WTC11 (cell line): ENCODE measurements at regions not wholly inside any gene's neighbourhood (a gene's known extent, or its start where the extent isn't known, plus 50 kb on each side); places are given as distances from the start of the nearest gene placed in this dataset.

ENCODE experiments used
- ATAC-seq: fragments of 200-7000 bp; cut with Tn5 transposase; 2 replicates; pipeline ENCODE4 v1.10.0; 2021; ENCODE audit warnings: mild to moderate bottlenecking, moderate library complexity
- CTCF ChIA-PET: fragments of 300-600 bp; sonication (Branson Sonifier 250); formaldehyde crosslinking; loops from one replicate; lab custom pipeline; 2021; ENCODE audit warnings: antibody characterized with exemption; lab: Charles Lee
- POLR2A ChIA-PET: fragments of 350-600 bp; sonication (Branson Sonifier 250); formaldehyde crosslinking; loops from one replicate; lab custom pipeline; 2021; ENCODE audit warnings: antibody characterized with exemption; lab: Charles Lee
- DNase-seq: peaks from one replicate; pipeline ENCODE4 v3.0.0; 2021; ENCODE audit warnings: low spot score
- H3K27ac Mint-ChIP-seq: 2 replicates; pipeline ENCODE4 v1.8.0; 2021; ENCODE audit warnings: mixed read lengths
- H3K27me3 Mint-ChIP-seq: 2 replicates; pipeline ENCODE4 v1.8.0; 2021; ENCODE audit warnings: low read depth, mild to moderate bottlenecking, moderate library complexity, mixed read lengths
- H3K36me3 Mint-ChIP-seq: 2 replicates; pipeline ENCODE4 v1.8.0; 2021; ENCODE audit warnings: mixed read lengths
- H3K4me1 Mint-ChIP-seq: 2 replicates; pipeline ENCODE4 v1.8.0; 2022; ENCODE audit warnings: mixed read lengths
- H3K4me3 Mint-ChIP-seq: 2 replicates; pipeline ENCODE4 v1.8.0; 2021; ENCODE audit warnings: mild to moderate bottlenecking, moderate library complexity, mixed read lengths
- H3K9me3 Mint-ChIP-seq: 2 replicates; pipeline ENCODE4 v1.8.0; 2021; ENCODE audit warnings: mixed read lengths
- ATF2 ChIP-seq: sonication (generic); formaldehyde crosslinking; IDR thresholded peaks from 2 replicates; pipeline ENCODE4 v1.8.1; 2022; ENCODE audit warnings: low read depth, missing genetic modification reagents, borderline replicate concordance
- ATF3 ChIP-seq: sonication (generic); formaldehyde crosslinking; conservative IDR thresholded peaks from 2 replicates; pipeline ENCODE4 v1.8.1; 2022; ENCODE audit warnings: mild to moderate bottlenecking, missing genetic modification reagents
- CBFB ChIP-seq: sonication (generic); formaldehyde crosslinking; IDR thresholded peaks from 2 replicates; pipeline ENCODE4 v1.8.1; 2022; ENCODE audit warnings: mild to moderate bottlenecking, low read depth, missing genetic modification reagents
- CREB1 ChIP-seq: sonication (generic); formaldehyde crosslinking; IDR thresholded peaks from 2 replicates; pipeline ENCODE4 v1.8.0; 2023; ENCODE audit warnings: mild to moderate bottlenecking, missing genetic modification reagents
- FOXP1 ChIP-seq: sonication (generic); formaldehyde crosslinking; IDR thresholded peaks from 2 replicates; pipeline ENCODE4 v1.8.0; 2022; ENCODE audit warnings: missing genetic modification reagents, mild to moderate bottlenecking, moderate library complexity, borderline replicate concordance
- FOXP4 ChIP-seq: sonication (generic); formaldehyde crosslinking; IDR thresholded peaks from 2 replicates; pipeline ENCODE4 v1.8.0; 2022; ENCODE audit warnings: mild to moderate bottlenecking, missing genetic modification reagents
- GABPB1 ChIP-seq: sonication (generic); formaldehyde crosslinking; IDR thresholded peaks from 2 replicates; pipeline ENCODE4 v1.8.1; 2023; ENCODE audit warnings: mild to moderate bottlenecking, missing genetic modification reagents
- HMGA2 ChIP-seq: fragments of 250-450 bp; sonication (Bioruptor Pico); IDR thresholded peaks from 2 replicates; pipeline ENCODE4 v1.4.0; 2021; ENCODE audit warnings: mild to moderate bottlenecking, moderate library complexity
- NFYB ChIP-seq: sonication (generic); formaldehyde crosslinking; conservative IDR thresholded peaks from 2 replicates; pipeline ENCODE4 v1.8.0; 2022; ENCODE audit warnings: low read depth, missing genetic modification reagents
- NR1H2 ChIP-seq: sonication (generic); formaldehyde crosslinking; IDR thresholded peaks from 2 replicates; pipeline ENCODE4 v1.9.0; 2021; ENCODE audit warnings: mild to moderate bottlenecking, moderate library complexity, missing genetic modification reagents
- NR3C1 ChIP-seq: sonication (generic); formaldehyde crosslinking; conservative IDR thresholded peaks from 2 replicates; pipeline ENCODE4 v1.8.1; 2023; ENCODE audit warnings: low read depth, mild to moderate bottlenecking, missing genetic modification reagents
- RELA ChIP-seq: sonication (generic); formaldehyde crosslinking; IDR thresholded peaks from 2 replicates; pipeline ENCODE4 v1.8.1; 2022; ENCODE audit warnings: missing genetic modification reagents, mild to moderate bottlenecking, borderline replicate concordance
- RORB ChIP-seq: fragments of 250-450 bp; sonication (Bioruptor Pico); IDR thresholded peaks from 2 replicates; pipeline ENCODE4 v1.9.0; 2021; ENCODE audit warnings: mild to moderate bottlenecking
- TEAD4 ChIP-seq: sonication (generic); formaldehyde crosslinking; IDR thresholded peaks from 2 replicates; pipeline ENCODE4 v1.8.0; 2022; ENCODE audit warnings: mild to moderate bottlenecking, missing genetic modification reagents
- ZNF232 ChIP-seq: sonication (generic); formaldehyde crosslinking; IDR thresholded peaks from 2 replicates; pipeline ENCODE4 v1.8.0; 2022; ENCODE audit warnings: mild to moderate bottlenecking, missing genetic modification reagents
- ZNF281 ChIP-seq: sonication (generic); formaldehyde crosslinking; IDR thresholded peaks from 2 replicates; pipeline ENCODE4 v1.8.0; 2023; ENCODE audit warnings: mild to moderate bottlenecking, missing genetic modification reagents
- ZNF396 ChIP-seq: fragments of 250-450 bp; sonication (Bioruptor Pico); IDR thresholded peaks from 2 replicates; pipeline ENCODE4 v1.8.0; 2021; ENCODE audit warnings: mild to moderate bottlenecking, moderate library complexity, borderline replicate concordance
- ZNF423 ChIP-seq: fragments of 250-450 bp; sonication (Bioruptor Pico); IDR thresholded peaks from 2 replicates; pipeline ENCODE4 v2.1.2; 2022; ENCODE audit warnings: mild to moderate bottlenecking, moderate library complexity
- TF ChIP-seq, protein P1 (sequence below): sonication (generic); formaldehyde crosslinking; IDR thresholded peaks from 2 replicates; pipeline ENCODE4 v1.8.0; 2022; ENCODE audit warnings: mild to moderate bottlenecking, missing genetic modification reagents
- TF ChIP-seq, protein P2 (sequence below): sonication (generic); formaldehyde crosslinking; IDR thresholded peaks from 2 replicates; pipeline ENCODE4 v1.8.0; 2022; ENCODE audit warnings: mild to moderate bottlenecking, missing genetic modification reagents
- TF ChIP-seq, protein P3 (sequence below): fragments of 250-450 bp; sonication (Bioruptor Pico); IDR thresholded peaks from 2 replicates; pipeline ENCODE4 v1.9.0; 2021; ENCODE audit warnings: mild to moderate bottlenecking

DNA sequence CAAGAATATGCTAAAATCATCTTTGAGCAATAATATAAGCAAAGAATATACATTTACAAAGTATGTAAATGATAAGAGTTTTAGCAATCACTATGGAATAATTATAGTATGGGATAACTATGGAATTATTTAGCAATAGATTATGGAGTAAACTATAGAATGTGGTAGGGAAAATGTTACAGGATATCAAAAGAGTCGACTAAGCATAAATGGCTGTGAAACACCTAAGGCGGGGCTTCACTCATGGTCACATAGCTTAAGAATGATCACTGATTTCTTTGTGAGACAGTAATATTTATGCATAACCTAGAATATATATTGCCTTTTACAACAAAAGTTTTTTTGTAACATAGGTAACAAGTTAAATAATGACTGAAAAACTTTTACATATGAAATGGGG is 2049.7 kb downstream of the ARAP2 start:
- no peak for DNase-seq
- TF ChIP-seq FOXP4 (no peak), NFYB (CRISPR knock-in tag) (no peak), NR1H2 (CRISPR knock-in tag) (no peak), TEAD4 (CRISPR knock-in tag) (no peak), NR3C1 (CRISPR knock-in tag) (no peak), GABPB1 (CRISPR knock-in tag) (no peak), FOXP1 (CRISPR knock-in tag) (no peak), ZNF396 (CRISPR knock-in tag) (no peak), CBFB (no peak), ATF2 (CRISPR knock-in tag) (no peak)
- TF ChIP-seq, protein P1, sequence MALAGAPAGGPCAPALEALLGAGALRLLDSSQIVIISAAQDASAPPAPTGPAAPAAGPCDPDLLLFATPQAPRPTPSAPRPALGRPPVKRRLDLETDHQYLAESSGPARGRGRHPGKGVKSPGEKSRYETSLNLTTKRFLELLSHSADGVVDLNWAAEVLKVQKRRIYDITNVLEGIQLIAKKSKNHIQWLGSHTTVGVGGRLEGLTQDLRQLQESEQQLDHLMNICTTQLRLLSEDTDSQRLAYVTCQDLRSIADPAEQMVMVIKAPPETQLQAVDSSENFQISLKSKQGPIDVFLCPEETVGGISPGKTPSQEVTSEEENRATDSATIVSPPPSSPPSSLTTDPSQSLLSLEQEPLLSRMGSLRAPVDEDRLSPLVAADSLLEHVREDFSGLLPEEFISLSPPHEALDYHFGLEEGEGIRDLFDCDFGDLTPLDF (CRISPR knock-in tag) = no peak
- TF ChIP-seq, protein P2, sequence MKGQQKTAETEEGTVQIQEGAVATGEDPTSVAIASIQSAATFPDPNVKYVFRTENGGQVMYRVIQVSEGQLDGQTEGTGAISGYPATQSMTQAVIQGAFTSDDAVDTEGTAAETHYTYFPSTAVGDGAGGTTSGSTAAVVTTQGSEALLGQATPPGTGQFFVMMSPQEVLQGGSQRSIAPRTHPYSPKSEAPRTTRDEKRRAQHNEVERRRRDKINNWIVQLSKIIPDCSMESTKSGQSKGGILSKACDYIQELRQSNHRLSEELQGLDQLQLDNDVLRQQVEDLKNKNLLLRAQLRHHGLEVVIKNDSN (CRISPR knock-in tag) = no peak
- TF ChIP-seq, all 79 proteins: peak for 0
- no peaks in the 10 kb centered on the region for H3K36me3 Mint-ChIP-seq
- ChIA-PET POLR2A (no interaction called here), CTCF (no interaction called here)
- ATAC-seq = no peak
- no peak overlapping the region for H3K4me3 Mint-ChIP-seq
- H3K27ac Mint-ChIP-seq = no peak overlapping the region
- H3K4me1 Mint-ChIP-seq = peaks cover 5% of the 10 kb centered on the region
- no peaks in the 10 kb centered on the region for H3K27me3 Mint-ChIP-seq
- peaks cover 3% of the 10 kb centered on the region for H3K9me3 Mint-ChIP-seq

DNA sequence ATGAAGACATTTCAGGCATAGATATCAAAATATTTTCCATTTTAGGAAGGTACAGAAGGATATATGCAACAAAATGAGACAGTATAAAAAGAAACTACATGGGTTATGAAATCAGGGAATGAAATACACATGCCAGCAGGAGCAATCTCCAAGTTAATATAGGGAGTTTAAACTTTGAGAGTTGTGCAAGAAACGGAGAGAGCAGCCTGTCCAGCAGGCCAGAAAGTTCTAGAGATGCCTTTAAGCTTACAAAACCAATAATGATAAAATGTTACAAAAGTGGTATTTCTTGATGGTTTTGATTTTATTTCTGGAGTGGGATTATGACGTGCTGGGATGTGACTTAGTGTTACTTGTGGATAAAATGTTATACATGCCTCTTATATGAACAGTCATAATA is 2047.9 kb downstream of the ARAP2 start:
- DNase-seq (no peak), ATAC-seq (no peak)
- Mint-ChIP-seq H3K27ac (no peak overlapping the region), H3K4me1 (peaks cover 5% of the 10 kb centered on the region), H3K9me3 (peaks cover 8% of the 10 kb centered on the region), H3K36me3 (no peaks in the 10 kb centered on the region), H3K27me3 (no peaks in the 10 kb centered on the region), H3K4me3 (no peak overlapping the region)
- ChIA-PET POLR2A (no interaction called here), CTCF (no interaction called here)
- TF ChIP-seq HMGA2 (no peak), ZNF281 (CRISPR knock-in tag) (no peak), CREB1 (CRISPR knock-in tag) (no peak), ZNF232 (CRISPR knock-in tag) (no peak), ATF3 (CRISPR knock-in tag) (no peak), GABPB1 (CRISPR knock-in tag) (no peak), ZNF423 (CRISPR knock-in tag) (no peak), RELA (CRISPR knock-in tag) (no peak), RORB (CRISPR knock-in tag) (no peak)
- TF ChIP-seq, protein P3, sequence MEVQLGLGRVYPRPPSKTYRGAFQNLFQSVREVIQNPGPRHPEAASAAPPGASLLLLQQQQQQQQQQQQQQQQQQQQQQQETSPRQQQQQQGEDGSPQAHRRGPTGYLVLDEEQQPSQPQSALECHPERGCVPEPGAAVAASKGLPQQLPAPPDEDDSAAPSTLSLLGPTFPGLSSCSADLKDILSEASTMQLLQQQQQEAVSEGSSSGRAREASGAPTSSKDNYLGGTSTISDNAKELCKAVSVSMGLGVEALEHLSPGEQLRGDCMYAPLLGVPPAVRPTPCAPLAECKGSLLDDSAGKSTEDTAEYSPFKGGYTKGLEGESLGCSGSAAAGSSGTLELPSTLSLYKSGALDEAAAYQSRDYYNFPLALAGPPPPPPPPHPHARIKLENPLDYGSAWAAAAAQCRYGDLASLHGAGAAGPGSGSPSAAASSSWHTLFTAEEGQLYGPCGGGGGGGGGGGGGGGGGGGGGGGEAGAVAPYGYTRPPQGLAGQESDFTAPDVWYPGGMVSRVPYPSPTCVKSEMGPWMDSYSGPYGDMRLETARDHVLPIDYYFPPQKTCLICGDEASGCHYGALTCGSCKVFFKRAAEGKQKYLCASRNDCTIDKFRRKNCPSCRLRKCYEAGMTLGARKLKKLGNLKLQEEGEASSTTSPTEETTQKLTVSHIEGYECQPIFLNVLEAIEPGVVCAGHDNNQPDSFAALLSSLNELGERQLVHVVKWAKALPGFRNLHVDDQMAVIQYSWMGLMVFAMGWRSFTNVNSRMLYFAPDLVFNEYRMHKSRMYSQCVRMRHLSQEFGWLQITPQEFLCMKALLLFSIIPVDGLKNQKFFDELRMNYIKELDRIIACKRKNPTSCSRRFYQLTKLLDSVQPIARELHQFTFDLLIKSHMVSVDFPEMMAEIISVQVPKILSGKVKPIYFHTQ (CRISPR knock-in tag) = no peak
